HL-60 (cell line): ENCODE measurements at regions not wholly inside any gene's neighbourhood (a gene's known extent, or its start where the extent isn't known, plus 50 kb on each side); places are given as distances from the start of the nearest gene placed in this dataset.
A peak's percentile ranks its signal among the peaks of the same experiment; 100 is the strongest.

Experiments
- DNase-seq, 2 experiments: peaks; one replicate each; pipeline ENCODE4 v3.0.0-alpha.2; 2010 to 2020; ENCODE audit warnings: low read depth in 1 of 2, low spot score in 1 of 2
- H3K27ac ChIP-seq: fragments of 250-450 bp; sonication (Bioruptor Pico); replicated peaks from 2 replicates; pipeline ENCODE4 v1.5.1; 2020; ENCODE audit warnings: mild to moderate bottlenecking, moderate library complexity
- H3K27me3 ChIP-seq: fragments of 250-450 bp; sonication (Bioruptor Pico); 2 replicates; pipeline ENCODE4 v1.5.1; 2021; ENCODE audit warnings: mild to moderate bottlenecking, moderate library complexity; ENCODE audit not compliant: insufficient read depth, poor library complexity, severe bottlenecking
- H3K4me3 ChIP-seq: replicated peaks from 2 replicates; pipeline ENCODE4 v1.5.1; 2011; ENCODE audit warnings: mild to moderate bottlenecking, control low read depth, low read length; ENCODE audit not compliant: insufficient read depth
- CTCF ChIP-seq: IDR thresholded peaks from one replicate; pipeline ENCODE4 v1.5.1; 2011; ENCODE audit warnings: low read length, control low read depth, inconsistent platforms; ENCODE audit not compliant: insufficient read depth
- GABPA ChIP-seq: IDR thresholded peaks from 2 replicates; pipeline ENCODE4 v1.6.1; 2012; ENCODE audit warnings: low read depth
- POLR2AphosphoS5 ChIP-seq: IDR thresholded peaks from 2 replicates; pipeline ENCODE4 v1.6.1; 2012; ENCODE audit warnings: low read depth
- REST ChIP-seq: IDR thresholded peaks from 2 replicates; pipeline ENCODE4 v1.6.1; 2012; ENCODE audit warnings: low read depth; ENCODE audit not compliant: insufficient replicate concordance
- SPI1 ChIP-seq: IDR thresholded peaks from 2 replicates; pipeline ENCODE4 v1.6.1; 2012; ENCODE audit warnings: low read depth, mild to moderate bottlenecking, borderline replicate concordance

- TF ChIP-seq POLR2AphosphoS5: no peak
- TF ChIP-seq GABPA: no peak
- no peak for TF ChIP-seq REST
- TF ChIP-seq SPI1: no peak
- H3K4me3 ChIP-seq: no peak overlapping the region
- DNase-seq: no peak
- no peak overlapping the region for H3K27ac ChIP-seq
- no peaks in the 10 kb centered on the region for H3K27me3 ChIP-seq
Measured at GRCh38 chr1:178033019-178033418, 60.9 kb upstream of the RASAL2 start.

- Histone ChIP-seq H3K4me3 (no peak overlapping the region), H3K27me3 (no peaks in the 10 kb centered on the region), H3K27ac (no peak overlapping the region)
- TF ChIP-seq POLR2AphosphoS5: no peak
- no peak for DNase-seq
Measured at GRCh38 chr1:178034676-178035075, 59.2 kb upstream of the RASAL2 start.

DNA sequence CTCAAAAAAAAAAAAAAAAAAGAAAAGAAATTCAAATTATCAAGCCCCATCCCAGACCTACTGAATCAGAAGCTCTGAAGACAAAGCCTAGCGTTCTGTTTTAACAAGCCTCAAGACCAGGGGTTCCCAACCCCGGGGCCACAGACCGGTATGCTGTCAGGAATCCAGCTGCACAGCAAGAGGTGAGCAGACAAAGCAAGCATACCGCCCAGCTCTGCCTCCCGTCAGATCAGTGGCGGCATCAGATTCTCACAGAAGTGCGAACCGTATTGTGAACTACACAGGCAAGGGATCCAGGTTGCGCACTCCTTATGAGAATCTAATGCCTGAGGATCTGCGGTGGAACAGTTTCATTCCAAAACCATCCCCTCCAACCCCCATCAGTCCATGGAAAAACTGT, 57.8 kb upstream of the RASAL2 start:
- DNase-seq: no peak
- no peaks in the 10 kb centered on the region for H3K27me3 ChIP-seq
- H3K4me3 ChIP-seq: no peak overlapping the region
- no peak for TF ChIP-seq REST
- no peak overlapping the region for H3K27ac ChIP-seq

- no peak for TF ChIP-seq GABPA
- TF ChIP-seq SPI1: no peak
- TF ChIP-seq CTCF: peak; percentile 17
- TF ChIP-seq POLR2AphosphoS5: peak; percentile 60; the same call in 1 of the 2 replicates
- TF ChIP-seq REST: peak; percentile 13
- no peaks in the 10 kb centered on the region for H3K27me3 ChIP-seq
- peak; percentile 51 to 62 for DNase-seq
- H3K27ac ChIP-seq: peak overlapping the region; percentile 49
- peak overlapping the region; percentile 80 for H3K4me3 ChIP-seq
Measured at GRCh38 chr1:178037510-178038253, 56.2 kb upstream of the RASAL2 start.

DNA sequence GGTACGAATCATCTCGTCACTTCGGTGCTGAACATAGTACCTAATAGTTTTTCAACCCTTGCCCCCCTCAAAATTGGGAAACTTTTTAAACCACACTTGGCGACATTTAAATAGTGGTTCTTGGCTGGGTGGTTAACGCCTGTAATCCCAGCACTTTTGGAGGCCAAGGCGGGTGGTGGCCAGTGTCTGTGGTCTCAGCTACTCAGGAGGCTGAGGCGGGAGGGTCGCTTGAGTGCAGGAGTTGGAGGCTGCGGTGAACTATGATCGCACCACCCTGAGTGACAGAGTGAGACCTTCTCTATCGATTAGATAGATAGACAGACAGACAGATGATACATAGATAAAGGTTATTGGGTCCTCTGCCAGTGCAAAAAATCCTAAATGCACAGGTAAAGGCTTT, 55.5 kb upstream of the RASAL2 start:
- TF ChIP-seq CTCF (no peak), POLR2AphosphoS5 (no peak), REST (no peak), SPI1 (no peak), GABPA (no peak)
- Histone ChIP-seq H3K4me3 (peak overlapping the region; percentile 80), H3K27ac (no peak overlapping the region), H3K27me3 (no peaks in the 10 kb centered on the region)
- DNase-seq: no peak
